HepG2 (cell line): ENCODE measurements at regions not wholly inside any gene's neighbourhood (a gene's known extent, or its start where the extent isn't known, plus 50 kb on each side); places are given as distances from the start of the nearest gene placed in this dataset.

Experiments
- ATAD3A ChIP-seq: sonication (generic); formaldehyde crosslinking; IDR thresholded peaks from 2 replicates; pipeline ENCODE4 v1.4.0; 2020; ENCODE audit warnings: missing genetic modification reagents
- ATF4 ChIP-seq, 2 experiments: fragments of 450-650 bp in 1 of 2; sonication (generic) in 1 of 2; formaldehyde crosslinking; IDR thresholded peaks; 2 replicates each; pipeline versions ENCODE4 v1.5.0 to v1.8.0; 2020 to 2022; ENCODE audit warnings: mild to moderate bottlenecking in 1 of 2, missing genetic modification reagents in 1 of 2
- BORCS8-MEF2B ChIP-seq: sonication (generic); formaldehyde crosslinking; IDR thresholded peaks from 2 replicates; pipeline ENCODE4 v1.8.0; 2022; ENCODE audit warnings: mild to moderate bottlenecking, missing genetic modification reagents
- ISL2 ChIP-seq: sonication (generic); formaldehyde crosslinking; IDR thresholded peaks from 2 replicates; pipeline ENCODE4 v1.5.0; 2020; ENCODE audit warnings: missing genetic modification reagents
- MBNL3 ChIP-seq: fragments of 250-450 bp; sonication (Bioruptor Pico); conservative IDR thresholded peaks from 2 replicates; pipeline ENCODE4 v1.8.0; 2022; ENCODE audit warnings: mild to moderate bottlenecking, inconsistent platforms
- MED1 ChIP-seq: sonication (generic); formaldehyde crosslinking; IDR thresholded peaks from 2 replicates; pipeline ENCODE4 v1.4.0; 2020; ENCODE audit warnings: missing genetic modification reagents
- MIER3 ChIP-seq: IDR thresholded peaks from 2 replicates; pipeline ENCODE4 v1.6.1; 2016; ENCODE audit warnings: missing compliant biosample characterization, borderline replicate concordance
- NCOR1 ChIP-seq: fragments of 200-600 bp; sonication (generic); IDR thresholded peaks from 2 replicates; pipeline ENCODE4 v1.7.0; 2017; ENCODE audit warnings: antibody characterized with exemption, low read length, borderline replicate concordance
- SIX1 ChIP-seq: sonication (generic); formaldehyde crosslinking; IDR thresholded peaks from 2 replicates; pipeline ENCODE4 v1.4.0; 2020; ENCODE audit warnings: missing genetic modification reagents, borderline replicate concordance
- SOX5 ChIP-seq: IDR thresholded peaks from 2 replicates; pipeline ENCODE4 v1.6.1; 2016; ENCODE audit warnings: borderline replicate concordance
- SPEN ChIP-seq: sonication (generic); formaldehyde crosslinking; IDR thresholded peaks from 2 replicates; pipeline ENCODE4 v1.5.1; 2020; ENCODE audit warnings: low read depth, mild to moderate bottlenecking, missing genetic modification reagents
- TGIF2 ChIP-seq: IDR thresholded peaks from 2 replicates; pipeline ENCODE4 v1.6.1; 2016; ENCODE audit warnings: control low read depth, missing compliant biosample characterization
- ZFY ChIP-seq: sonication (generic); formaldehyde crosslinking; IDR thresholded peaks from 2 replicates; pipeline ENCODE4 v1.4.0; 2020; ENCODE audit warnings: missing genetic modification reagents
- ZNF142 ChIP-seq: sonication (generic); formaldehyde crosslinking; IDR thresholded peaks from 2 replicates; pipeline ENCODE4 v1.4.0; 2020; ENCODE audit warnings: missing genetic modification reagents
- ZNF33A ChIP-seq: sonication (generic); formaldehyde crosslinking; IDR thresholded peaks from 2 replicates; pipeline ENCODE4 v1.5.1; 2020; ENCODE audit warnings: missing genetic modification reagents, mild to moderate bottlenecking, moderate library complexity, borderline replicate concordance
- ZNF564 ChIP-seq: sonication (generic); formaldehyde crosslinking; IDR thresholded peaks from 2 replicates; pipeline ENCODE4 v1.8.1; 2023; ENCODE audit warnings: mild to moderate bottlenecking, missing genetic modification reagents
- ZNF614 ChIP-seq: IDR thresholded peaks from 2 replicates; pipeline ENCODE4 v1.6.1; 2018; ENCODE audit warnings: missing biosample characterization, missing genetic modification reagents, inconsistent platforms, borderline replicate concordance
- ZNF691 ChIP-seq: sonication (generic); formaldehyde crosslinking; IDR thresholded peaks from 2 replicates; pipeline ENCODE4 v1.4.0; 2020; ENCODE audit warnings: missing genetic modification reagents, low read depth, mild to moderate bottlenecking, borderline replicate concordance
- ZNF747 ChIP-seq: sonication (generic); formaldehyde crosslinking; IDR thresholded peaks from 2 replicates; pipeline ENCODE4 v1.8.1; 2023; ENCODE audit warnings: missing genetic modification reagents, mild to moderate bottlenecking, borderline replicate concordance
- TF ChIP-seq, protein P1 (sequence below): sonication (generic); formaldehyde crosslinking; IDR thresholded peaks from 2 replicates; pipeline ENCODE4 v1.4.0; 2020; ENCODE audit warnings: low read depth, mild to moderate bottlenecking, missing genetic modification reagents
- TF ChIP-seq, protein P2 (sequence below): sonication (generic); formaldehyde crosslinking; IDR thresholded peaks from 2 replicates; pipeline ENCODE4 v1.4.0; 2020; ENCODE audit warnings: mild to moderate bottlenecking, missing genetic modification reagents

- TF ChIP-seq ZNF142 (CRISPR knock-in tag) (0 out of 2 replicates have a peak, but pooled peaks have one; percentile 19), ATF4 (CRISPR knock-in tag; IDR thresholded peaks at IDR 0.05) (no peak), ATAD3A (CRISPR knock-in tag) (no peak), ZNF691 (CRISPR knock-in tag) (no peak), BORCS8-MEF2B (CRISPR knock-in tag) (no peak), ZNF33A (CRISPR knock-in tag) (no peak), MED1 (CRISPR knock-in tag) (peak; percentile 30; the same call in 1 of the 2 replicates), NCOR1 (no peak), MBNL3 (CRISPR knock-in tag) (no peak), MIER3 (no peak), ZFY (CRISPR knock-in tag) (peak; percentile 86), SIX1 (CRISPR knock-in tag) (no peak), TGIF2 (CRISPR knock-in tag) (no peak), ZNF564 (CRISPR knock-in tag) (peak; percentile 75; the same call in 1 of the 2 replicates), ISL2 (CRISPR knock-in tag) (0 out of 2 replicates have a peak, but pooled peaks have one; percentile 44), SPEN (CRISPR knock-in tag) (peak; percentile 63), ZNF614 (CRISPR knock-in tag) (no peak), ZNF747 (CRISPR knock-in tag) (no peak), SOX5 (no peak)
- TF ChIP-seq, protein P1, sequence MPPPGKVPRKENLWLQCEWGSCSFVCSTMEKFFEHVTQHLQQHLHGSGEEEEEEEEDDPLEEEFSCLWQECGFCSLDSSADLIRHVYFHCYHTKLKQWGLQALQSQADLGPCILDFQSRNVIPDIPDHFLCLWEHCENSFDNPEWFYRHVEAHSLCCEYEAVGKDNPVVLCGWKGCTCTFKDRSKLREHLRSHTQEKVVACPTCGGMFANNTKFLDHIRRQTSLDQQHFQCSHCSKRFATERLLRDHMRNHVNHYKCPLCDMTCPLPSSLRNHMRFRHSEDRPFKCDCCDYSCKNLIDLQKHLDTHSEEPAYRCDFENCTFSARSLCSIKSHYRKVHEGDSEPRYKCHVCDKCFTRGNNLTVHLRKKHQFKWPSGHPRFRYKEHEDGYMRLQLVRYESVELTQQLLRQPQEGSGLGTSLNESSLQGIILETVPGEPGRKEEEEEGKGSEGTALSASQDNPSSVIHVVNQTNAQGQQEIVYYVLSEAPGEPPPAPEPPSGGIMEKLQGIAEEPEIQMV (CRISPR knock-in tag): no peak
- TF ChIP-seq, protein P2, sequence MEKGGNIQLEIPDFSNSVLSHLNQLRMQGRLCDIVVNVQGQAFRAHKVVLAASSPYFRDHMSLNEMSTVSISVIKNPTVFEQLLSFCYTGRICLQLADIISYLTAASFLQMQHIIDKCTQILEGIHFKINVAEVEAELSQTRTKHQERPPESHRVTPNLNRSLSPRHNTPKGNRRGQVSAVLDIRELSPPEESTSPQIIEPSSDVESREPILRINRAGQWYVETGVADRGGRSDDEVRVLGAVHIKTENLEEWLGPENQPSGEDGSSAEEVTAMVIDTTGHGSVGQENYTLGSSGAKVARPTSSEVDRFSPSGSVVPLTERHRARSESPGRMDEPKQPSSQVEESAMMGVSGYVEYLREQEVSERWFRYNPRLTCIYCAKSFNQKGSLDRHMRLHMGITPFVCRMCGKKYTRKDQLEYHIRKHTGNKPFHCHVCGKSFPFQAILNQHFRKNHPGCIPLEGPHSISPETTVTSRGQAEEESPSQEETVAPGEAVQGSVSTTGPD (CRISPR knock-in tag): no peak
Measured at GRCh38 chr14:70254476-70254961, 65.8 kb upstream of the SLC8A3 start (continued).
